Muscle of back (tissue), 3 donors: ENCODE measurements at regions not wholly inside any gene's neighbourhood (a gene's known extent, or its start where the extent isn't known, plus 50 kb on each side); places are given as distances from the start of the nearest gene placed in this dataset.
"Not testable (repeated sequence)": the region's sequence is repeated elsewhere in the genome, so short reads cannot be mapped to it uniquely, and the experiment has no call there.

Experiments
- DNase-seq, 3 donors: peaks; one replicate each; pipeline versions ENCODE4 v3.0.0 to v3.0.0-alpha.2; 2013

DNA sequence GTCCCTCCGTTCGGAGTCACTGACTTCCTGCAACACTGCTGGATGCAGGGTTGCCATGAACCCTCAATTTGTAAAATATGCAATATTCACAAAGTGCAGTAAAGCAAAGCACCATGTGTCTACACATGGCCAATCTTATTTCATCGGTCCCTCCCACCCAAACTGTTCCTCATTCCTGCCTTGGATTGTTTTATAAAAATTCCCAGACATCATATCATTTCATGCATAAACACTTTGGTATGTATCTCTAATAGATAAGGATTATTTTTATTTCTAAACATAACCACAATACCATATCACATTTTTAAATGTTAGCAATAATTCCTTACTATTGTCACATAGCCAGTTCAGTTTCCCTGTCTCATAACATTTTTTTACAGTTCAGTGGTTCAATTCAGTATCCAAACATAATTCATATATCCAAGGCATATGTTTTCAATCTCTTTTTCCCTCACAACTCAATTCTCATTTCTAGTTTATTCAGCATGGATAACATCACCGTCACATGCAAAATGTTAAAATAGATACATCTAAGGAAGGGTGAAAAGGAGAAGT, 82.0 kb upstream of the PCAT7 start:
- peak; percentile 17 to 49 (median 31) for DNase-seq

DNA sequence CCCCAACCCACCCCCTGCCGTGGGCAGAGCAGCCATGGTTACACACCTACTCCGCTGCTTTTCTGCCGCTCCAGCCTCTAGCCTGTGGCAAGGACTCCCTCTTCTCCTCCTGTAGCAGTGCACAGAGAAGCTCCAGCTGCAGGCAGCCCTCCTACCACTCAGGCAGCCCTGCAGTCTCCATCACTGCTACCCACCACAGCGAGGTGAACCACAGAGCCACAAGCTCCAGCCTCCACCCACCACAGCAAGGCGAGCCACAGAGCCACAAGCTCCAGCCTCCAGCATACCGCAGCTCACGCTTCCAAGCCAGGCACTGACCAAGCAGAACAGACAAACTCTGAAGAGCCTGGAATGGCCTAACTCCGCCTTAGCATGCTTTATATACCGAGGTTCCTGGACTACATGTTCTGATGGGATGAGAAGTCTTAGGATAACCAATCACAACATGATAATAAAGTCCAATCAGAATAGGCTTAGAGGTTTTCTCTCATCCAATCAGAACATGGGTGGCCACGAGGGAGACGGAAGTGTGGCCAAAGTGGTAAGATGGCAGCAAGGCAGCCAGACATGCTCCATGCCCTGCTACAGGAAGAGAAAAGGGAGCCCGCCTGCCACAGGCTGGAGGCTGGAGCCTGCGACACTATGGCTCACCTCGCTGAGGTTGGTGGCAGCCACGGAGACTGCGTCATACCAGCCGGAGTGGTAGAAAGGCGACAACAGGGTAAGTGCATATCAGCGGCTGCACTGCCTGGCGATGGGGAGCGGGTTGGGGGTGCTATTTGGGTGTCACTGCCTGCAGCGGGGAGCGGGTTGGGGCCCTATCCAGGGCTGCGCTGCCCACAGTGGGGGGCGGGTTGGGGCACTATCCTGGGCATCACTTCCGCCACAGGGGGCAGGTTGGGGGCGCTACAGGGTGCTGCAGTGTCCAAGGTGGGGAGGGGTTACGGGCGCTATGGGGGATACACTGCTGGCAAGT, 75.8 kb upstream of the PCAT7 start:
- no peak for DNase-seq

GRCh38 chr9:94479757-94480156, 75.1 kb upstream of the PCAT7 start:
- DNase-seq: no peak

GRCh38 chr9:94480205-94480604, 74.7 kb upstream of the PCAT7 start:
- DNase-seq: no peak

DNA sequence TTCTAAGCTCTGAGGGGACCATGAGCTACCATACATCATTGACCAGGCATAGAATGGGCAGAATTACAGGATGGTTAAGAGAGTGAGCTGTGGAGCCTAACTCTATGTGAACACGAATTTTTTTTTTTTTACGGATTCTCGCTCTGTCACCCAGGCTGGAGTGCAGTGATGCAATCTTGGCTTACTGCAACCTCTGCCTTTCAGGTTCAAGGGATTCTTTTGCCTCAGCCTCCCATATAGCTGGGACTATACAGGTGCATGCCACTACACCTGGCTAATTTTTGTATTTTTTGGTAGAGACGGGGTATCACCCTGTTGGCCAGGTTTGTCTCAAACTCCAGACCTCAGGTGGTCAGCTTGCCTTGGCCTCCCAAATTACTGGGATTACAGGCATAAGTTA, 72.8 kb upstream of the PCAT7 start:
- DNase-seq: no peak

- peak in 1 of 3 donors; percentile 24 for DNase-seq
Observed at GRCh38 chr9:94490465-94490864, 64.4 kb upstream of the PCAT7 start.

GRCh38 chr9:94492125-94492524, 62.8 kb upstream of the PCAT7 start:
- DNase-seq: not testable (repeated sequence)

- DNase-seq: no peak
Observed at GRCh38 chr9:94498801-94499453, 56.0 kb upstream of the PCAT7 start.

GRCh38 chr9:94504358-94504757, 50.5 kb upstream of the PCAT7 start:
- no peak for DNase-seq
